T-helper 1 cell (primary cell): ENCODE measurements at regions not wholly inside any gene's neighbourhood (a gene's known extent, or its start where the extent isn't known, plus 50 kb on each side); places are given as distances from the start of the nearest gene placed in this dataset.

Experiments
- DNase-seq, 5 donors: peaks; one replicate each; pipeline ENCODE4 v3.0.0-alpha.2; 2012 to 2020

DNA sequence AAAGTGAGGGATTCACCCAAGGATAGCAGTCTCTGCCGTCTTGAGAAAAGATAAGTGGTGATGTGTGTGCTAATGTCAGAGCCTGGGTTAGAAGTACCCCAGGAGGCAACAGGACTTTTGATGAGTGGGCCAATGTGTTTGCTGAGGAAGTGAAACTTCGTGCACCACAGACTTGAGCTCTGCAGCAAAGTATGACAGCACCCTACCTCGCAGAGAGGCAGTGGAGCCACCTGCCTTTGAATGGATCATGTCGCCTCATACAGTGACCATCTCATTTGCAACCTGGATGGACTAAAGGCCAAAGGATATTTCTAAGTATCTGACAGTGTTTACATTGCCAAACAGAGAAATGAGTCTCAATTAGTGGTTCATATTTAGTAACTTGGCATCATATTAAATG, 593.9 kb upstream of the GRAMD2B start:
- DNase-seq: no peak

DNA sequence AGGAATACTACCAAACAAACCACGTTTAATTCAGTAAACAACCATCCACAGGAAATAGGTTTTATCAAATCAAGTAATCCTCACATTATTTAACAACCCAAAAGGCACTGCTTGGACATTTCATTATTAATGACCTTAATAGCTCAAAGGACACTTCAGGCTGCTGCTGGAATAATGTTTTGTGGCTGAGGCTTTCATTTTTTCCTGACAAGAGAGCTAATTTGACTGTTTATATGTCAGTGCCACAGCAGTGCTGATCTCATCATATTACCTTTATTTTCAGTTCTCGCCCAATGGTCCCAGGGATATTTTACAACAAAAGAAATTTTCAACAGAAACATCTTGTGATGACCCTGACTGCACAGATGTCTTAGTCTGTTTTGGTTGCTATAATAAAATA, 589.8 kb upstream of the GRAMD2B start:
- DNase-seq: no peak

DNA sequence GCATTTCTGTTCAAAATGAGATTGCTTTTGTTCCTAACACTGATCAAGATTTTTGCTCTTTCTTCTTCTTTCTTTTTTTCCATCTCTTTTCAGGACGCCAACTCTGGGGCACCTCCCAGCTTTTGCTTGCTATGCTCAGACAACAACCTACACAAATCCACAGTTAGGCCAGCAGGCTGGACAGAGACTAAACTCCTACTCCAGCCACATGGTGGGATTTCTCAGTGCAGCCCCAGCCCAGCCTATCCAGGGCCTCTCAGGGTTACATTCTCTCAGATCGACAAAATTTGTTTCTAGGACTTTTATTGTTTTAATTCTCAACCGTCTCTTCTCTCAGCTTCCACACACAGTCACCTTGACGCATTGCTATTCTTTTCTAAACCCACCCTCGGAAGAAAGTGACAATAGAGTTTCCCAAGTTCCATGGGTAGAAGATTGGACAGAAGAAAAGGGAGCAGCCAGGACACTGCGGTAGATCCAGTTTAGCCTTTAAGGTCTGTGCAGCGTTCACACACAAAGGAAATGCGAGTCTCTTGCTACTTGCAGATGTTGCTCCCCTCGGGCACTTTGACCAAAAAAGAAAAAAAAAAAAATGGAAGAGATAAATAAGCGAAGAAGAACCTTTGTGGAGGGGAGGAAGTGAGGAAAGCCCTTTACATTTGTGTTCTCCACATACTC, 588.6 kb upstream of the GRAMD2B start:
- DNase-seq: no peak

DNA sequence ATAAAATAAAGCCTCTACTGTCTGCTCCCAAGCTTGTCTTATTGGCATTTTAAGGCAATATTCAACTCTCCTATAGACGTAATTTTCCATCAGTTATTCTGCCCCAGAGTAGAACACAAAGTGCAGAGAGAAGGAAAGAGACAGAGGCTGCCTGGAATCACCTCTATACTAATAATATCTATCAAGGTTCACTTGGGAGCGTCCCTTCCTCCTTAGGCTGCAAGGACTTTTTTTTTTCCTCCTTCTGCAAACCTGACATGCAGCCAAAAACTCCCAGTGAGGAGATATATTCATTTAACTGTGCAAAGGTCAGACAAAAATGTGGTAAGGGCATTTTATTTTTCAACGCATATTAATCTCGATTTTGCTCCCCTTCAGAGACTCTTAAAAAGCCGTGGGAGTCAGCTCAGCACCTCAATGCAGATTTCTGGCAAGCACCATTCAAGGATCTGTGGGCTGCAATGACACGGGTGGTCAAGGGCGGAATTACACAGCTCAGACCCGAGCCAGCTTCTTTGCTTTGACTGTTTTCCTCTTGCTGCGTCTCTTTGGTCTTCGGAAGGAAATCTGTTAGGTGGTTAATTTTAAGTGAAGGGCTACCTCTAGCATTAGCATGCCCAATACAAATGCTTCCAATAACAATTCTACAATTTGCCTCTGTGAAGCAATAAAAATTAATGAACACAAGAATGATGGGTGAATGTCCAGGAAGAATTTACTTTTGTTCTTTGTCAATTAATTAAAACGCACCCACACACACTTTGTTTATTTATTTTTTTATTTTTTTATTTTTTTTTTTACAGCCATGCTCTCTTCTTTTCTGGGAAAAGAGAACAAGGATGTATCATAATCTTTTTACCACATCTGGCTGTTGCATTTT, 587.7 kb upstream of the GRAMD2B start:
- DNase-seq: no peak

DNA sequence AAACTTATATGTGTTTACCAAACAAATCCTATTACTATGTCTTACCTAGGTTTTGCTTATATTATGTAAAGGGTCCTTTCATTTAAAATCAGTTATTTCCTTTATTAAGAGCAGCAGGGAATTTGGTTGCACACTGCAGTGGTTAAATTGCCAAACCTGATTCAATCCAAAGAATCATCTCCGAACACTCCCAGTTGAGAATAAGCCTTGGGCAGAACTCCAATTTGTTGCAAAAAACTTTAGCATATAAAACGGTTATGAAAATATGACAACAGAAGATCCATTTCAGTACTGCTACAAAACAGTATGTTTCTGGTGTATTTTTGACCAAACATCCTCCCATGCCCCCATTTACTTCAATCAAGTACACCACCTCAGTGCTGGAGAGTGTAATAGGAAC, 587.0 kb upstream of the GRAMD2B start:
- DNase-seq: no peak

DNA sequence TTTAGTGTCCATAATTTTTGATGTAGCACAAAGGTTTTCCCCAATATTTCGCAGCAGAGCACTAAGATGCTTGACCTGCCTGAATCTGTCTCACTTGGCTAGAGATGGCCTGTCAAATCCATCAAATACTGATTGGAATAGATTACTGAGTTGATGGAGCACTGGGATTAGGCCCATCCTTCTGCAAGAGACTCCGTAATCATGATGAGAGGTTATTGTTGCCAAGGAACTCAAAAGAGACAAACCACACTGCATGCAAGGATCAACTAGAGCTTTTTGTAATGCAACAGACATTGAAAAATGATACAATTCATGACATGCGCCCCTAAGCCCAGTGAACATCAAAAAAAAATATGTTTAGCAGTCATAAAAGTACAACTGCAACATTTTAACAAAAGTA, 585.3 kb upstream of the GRAMD2B start:
- no peak for DNase-seq

DNA sequence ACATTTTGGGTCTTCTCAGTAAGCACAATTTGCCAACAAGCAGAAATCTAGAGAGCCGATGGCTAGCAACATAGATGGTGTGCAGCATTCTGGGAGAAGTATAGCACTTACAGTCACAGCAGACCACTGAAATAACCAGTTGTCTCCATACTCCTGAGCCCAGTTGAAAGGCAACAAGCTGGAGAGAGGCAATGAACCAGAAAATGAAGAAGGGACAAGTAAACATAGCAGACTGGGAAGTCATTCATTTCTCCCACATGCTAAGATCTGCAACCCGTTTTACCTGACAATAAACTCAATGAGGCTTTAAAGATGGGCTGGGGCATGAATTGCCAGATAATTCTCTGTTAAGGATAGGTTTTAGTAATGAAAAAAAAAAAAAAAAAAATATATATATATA, 575.6 kb upstream of the GRAMD2B start:
- no peak for DNase-seq

DNA sequence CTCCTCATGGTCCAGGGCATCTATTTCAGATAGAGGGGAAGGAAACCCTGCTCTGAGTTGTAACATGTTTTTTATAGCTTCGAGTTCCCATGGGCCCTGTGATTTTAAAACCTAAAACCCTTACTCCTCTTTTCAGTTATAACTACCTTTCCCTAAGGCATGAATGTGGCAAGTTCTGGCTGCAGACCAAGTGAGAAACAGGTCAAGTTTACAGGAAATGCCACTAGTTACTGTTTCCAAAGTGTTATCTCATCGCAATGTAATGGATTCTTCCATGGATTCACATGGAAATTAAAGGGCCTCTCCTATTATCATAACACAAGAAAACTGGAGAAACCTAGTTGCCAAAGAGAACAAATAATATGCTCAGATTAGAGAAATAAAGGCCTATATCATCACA, 574.5 kb upstream of the GRAMD2B start:
- DNase-seq: no peak

DNA sequence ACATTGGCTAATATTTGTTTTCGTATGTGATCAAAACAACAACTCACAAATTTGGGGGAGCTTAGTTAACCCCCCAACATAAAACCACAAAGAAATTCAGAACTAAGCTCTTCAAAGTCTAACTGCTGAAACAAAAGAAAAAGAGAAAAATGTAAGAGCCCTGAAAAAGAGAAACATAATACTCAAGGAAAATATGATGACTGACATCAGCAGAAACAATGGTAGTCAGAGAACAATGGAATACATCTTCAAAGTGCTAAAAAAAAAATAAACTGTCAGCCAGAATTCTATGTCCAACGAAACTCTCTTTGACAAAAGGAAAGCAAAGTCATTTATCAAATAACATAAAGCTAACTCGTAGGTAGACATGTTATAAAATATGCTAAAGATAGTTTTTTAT, 566.3 kb upstream of the GRAMD2B start:
- DNase-seq: no peak

DNA sequence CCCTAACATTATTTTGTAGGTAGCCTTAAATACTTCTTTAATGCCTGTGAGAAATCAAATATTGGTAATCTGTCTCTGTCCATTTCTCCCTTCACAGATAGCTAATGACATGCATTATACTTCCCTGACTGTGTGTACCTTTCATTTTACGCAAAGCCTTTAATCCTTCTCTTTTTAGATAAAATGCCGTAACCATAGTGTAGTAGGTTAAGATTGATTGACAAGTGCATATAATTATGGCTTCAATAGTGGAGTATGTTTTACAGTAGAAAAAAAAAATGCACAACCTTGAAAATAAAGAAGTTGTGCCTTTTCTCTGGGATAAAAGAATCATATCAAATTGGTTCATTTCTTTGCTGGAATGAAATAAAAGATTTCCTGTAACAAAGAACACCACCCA, 559.6 kb upstream of the GRAMD2B start:
- DNase-seq: no peak

DNA sequence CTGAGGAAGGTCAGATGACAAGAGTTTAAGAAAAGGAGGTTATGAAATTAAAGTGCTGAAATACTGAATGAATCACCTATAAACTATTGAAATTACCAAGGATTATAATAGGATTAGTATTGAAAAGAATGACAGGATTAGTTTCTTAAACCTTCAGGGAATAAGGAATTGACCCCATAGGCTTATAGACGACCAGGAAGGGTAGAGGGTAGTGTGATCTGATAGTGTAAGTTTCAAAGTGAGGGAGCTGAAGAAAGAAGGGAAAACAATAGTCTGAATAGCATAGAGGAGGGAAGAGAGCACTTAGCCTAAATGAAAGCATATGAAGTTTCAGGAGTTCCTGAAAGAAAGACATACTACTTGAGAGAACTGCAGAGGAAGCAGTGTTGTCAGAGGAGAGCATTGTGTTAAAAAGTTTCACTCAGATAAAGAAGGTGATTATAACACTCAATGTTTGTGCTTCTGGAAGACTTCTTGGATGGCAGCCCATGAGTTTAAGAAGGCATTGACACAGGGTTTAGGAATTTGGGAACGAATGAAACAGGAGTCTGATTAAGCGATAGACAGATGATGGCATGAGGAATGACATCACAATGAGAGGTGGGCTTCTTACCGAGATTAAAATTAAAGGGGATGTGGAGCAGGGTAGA, 557.9 kb upstream of the GRAMD2B start:
- no peak for DNase-seq

DNA sequence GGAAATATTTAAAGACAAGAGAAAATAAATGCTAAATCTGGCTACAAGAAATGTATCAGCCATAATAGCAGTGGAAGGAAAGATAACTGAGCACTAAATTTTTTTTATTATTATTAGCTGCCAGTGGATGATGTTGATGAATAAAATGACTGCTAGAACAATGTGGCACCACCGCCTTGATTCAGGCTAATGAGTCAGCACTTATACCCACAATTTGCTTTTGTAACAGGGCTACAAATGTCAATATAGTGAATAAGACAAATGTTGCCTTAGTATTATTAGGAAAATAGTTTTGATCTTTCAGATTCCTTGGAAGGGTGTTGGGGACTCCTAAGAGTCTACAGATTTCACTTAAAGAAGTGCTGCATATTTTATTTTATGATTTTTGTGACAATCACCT, 555.2 kb upstream of the GRAMD2B start:
- DNase-seq: no peak

DNA sequence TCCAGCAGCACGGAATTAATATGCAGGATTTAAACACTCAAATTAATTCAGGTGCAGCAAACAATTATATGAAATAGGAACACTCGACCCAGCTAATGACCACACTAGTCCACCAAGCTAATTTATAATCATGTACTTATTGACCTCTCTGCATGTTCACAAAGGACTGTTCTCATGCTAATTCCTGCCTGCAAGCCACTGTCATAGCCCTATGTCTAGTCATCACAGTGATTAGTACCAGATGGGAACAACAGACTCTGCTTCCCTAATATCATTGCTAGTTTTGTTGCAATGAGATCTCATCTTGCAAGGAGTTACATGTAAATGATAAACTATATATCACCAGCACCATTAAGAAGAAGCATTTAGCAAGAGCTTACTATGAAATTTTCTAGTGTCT, 553.0 kb upstream of the GRAMD2B start:
- no peak for DNase-seq

DNA sequence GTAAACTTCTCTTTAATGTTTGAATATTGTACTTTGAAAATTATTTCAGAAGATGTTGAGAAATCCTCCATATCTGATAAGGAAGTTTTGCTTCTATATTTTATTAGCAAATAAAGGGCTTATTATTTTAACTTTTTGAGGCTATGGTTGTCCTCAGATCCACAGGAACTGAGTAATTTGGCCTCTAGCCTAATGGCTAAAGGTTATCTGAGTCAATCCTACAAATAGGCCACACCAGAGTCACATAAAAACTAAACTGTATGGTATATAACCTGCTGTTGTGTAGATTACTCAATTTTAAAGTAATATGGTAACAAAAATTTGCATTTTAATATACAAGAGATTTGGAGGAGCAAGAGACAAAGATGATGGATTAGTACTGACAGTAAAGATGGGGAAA, 549.2 kb upstream of the GRAMD2B start:
- DNase-seq: no peak

DNA sequence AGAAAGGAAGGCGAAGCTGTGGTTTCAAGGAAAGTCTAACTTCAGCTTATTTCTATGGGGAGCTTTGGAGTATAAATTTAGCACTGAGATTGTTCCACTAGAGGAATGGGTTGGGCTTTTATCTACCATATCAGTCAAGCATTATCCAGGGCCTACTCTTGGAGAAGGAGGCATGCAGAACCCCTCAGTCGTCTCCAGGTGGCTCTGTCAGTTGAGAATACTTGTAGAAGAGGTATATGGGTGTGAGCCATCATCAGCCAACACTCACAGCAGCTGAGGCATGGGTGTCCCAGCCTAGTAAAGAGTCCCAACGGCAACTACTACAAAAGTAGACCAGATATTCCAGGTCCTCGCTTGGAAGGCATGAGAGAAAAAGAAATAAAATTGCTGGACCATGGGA, 548.5 kb upstream of the GRAMD2B start:
- DNase-seq: no peak

DNA sequence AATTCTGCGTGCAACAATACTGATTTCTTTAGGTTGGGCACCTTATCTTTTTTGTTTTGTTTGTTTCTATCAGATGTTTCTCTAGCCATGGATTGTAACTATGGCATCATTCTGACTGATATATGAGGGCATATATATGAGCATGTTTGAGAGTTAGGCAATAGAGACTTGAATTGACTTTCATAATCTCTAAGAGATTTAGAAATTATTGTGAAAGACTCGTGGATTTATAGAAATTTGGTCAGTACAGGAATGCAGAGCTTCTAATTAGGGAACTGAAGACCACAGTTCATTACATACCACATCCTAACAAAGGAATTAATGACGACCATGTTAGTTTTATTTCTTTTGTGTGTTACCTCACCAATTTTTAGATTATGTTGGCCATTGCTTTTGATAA, 546.0 kb upstream of the GRAMD2B start:
- DNase-seq: no peak

DNA sequence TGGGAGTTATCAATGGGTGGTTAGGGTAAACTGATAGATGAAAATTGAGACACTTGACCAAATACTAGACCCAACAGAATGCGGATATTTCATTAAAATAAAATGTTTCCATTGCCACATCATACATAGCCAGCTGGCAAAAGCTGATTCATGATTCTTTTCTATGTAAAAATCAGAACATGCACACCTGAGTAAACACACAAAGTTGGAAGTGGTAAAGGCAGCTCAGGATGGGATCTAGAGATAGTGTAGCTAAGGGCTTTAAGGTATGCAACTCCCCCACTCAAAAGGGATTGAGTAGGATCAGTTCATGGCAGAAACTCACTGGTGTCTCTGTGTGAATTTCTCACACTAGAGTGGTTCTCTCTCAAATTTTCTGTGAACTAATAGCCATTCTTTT, 541.1 kb upstream of the GRAMD2B start:
- no peak for DNase-seq

DNA sequence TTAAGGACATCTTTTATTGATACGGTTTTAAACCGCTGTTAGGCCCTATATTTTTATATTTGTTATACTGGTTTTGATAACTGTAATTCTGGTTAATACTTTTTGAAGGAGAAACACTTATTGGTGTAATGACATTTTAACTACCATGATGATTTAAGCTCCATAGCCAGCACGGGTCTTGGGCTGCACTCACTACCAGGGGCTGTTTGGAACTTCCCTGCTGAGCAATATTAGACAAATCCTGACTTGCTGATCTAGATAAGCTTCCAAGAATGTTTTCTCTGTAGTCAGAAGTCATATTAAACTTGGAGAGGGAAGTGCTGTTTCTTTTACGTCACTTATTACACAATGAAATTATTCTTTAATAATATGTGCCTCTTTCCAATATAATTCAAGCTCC, 540.0 kb upstream of the GRAMD2B start:
- no peak for DNase-seq

DNA sequence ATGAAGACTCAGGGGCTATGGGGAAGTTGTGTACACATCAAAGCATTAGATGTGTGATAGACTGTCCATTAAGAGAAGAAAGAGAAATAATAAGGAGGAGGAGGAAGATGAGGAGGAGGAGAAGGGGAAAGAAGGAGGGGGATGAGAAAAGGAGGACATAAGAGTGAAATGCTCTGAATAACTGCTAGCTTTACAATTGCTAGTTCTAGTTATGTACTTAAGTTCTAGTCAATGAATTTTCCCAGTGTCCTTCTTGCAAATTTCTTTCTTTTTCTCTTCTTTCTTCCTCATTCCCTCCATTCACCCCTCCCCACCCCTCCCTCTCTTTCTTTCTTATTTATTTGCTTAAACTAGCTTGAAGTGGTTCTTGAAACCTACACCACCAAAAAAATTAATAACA, 534.9 kb upstream of the GRAMD2B start:
- no peak for DNase-seq

DNA sequence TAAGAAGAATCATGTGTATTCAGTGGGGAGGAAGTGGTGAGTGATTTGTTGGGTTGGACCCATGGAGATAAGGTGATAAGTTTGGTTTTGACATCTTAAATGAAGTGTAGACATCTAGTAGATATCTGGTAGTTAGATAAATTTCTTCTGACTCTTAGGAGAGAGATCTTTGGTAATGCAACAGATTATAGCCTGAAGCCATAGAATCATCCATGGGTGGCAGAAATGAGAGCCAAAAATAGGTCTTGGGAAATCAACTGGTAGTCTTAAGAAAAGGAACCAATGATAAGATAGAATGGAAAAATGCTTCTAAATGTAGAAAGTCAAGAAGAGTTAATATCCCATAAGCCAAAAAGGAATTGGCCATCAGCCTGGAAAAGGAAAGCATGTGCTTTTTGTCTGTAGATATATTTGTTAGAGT, 532.7 kb upstream of the GRAMD2B start:
- DNase-seq: no peak

DNA sequence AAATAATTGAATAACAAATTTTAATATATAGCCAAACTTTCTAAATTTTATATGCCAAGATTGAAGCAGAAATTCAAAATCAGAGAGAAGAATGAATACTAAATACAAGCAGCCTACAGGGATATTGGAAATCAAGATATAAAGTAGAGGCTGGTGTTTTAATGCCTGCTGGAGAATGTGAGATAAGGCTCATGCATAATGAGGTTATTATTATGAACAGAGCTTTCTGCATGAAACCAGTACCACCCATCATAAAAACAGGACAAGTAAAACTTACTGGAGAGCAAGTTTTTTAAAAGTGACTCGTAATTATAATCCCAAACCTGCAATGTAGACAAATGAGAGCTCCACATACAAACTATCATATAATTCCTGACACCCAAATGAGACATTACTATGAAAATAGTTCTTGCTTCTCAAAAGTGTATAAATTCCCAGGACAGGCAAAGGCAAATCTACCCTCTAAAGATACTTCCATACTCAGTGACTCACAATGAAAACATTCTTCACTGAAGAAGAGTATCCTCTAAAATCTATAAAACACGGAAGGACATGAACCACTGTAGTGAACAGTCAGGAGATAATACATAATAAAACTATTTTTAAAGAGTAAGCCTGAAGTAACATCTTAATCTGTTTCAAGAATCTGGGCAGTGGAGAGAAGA, 532.0 kb upstream of the GRAMD2B start:
- DNase-seq: no peak

DNA sequence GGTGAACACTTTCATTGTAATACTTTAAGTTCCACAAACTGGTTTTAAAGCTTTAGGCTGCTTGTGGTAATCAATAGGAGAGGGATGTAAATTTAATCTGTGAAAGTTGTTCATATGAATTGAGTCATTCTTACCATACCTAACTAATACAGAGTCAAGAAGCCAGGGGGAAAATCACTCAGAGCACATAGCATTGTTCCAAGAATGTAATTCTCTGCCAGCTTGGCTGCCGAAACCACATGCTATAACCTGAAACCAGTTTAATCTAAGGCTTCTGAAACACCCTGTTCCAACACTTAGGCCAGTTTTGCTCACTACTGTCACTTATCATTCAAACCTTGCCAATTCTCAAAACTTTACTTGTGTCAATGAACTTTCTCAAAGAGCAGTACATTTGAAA, 528.8 kb upstream of the GRAMD2B start:
- no peak for DNase-seq

DNA sequence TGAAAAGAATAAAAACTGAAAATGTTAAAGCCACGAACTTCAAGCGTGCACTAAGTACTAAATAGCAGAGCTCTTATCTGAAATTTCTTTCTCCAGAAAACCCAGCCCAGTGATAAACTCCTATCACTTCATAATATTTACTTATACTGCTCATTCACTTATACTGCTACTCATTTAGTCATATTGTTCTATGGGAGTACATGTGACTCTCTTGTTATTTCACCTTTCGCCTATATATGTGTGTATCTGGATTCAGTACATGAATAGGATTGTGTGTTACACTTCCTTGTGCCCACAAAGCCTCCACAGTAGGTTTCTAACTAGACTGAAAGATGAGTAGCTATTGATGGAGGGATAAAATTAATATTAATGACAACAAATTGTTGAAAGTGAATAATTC, 526.8 kb upstream of the GRAMD2B start:
- no peak for DNase-seq

DNA sequence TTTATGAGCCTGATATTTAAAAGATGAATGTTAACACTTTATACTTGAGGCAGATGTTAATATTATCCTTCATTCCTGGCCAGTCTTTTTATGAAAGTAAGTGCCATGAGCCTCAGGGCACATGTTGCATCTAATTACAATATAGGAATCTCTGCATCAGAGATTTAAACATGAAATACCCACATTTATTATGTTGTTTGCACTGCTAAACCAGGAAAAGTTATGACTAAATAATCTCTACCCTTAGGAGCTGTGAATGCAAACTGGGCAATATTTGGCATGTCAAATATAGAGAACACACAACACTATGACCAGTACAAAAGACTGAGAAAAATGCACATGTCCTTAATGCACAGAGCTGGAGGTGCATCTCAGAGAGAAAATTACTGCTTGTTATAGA, 526.1 kb upstream of the GRAMD2B start:
- DNase-seq: no peak
